ENCODE measurements at regions not wholly inside any gene's neighbourhood (a gene's known extent, or its start where the extent isn't known, plus 50 kb on each side); places are given as distances from the start of the nearest gene placed in this dataset.

- no peak for TF ChIP-seq POLR2A (IDR thresholded peaks at IDR 0.05; ENCODE audit: extremely low read depth, insufficient read length)
- TF ChIP-seq CTCF (IDR thresholded peaks at IDR 0.05; ENCODE audit: low read depth, low read length): no peak
- TF ChIP-seq MYC (IDR thresholded peaks at IDR 0.05; ENCODE audit: low read depth, low read length): no peak
Observed at GRCh38 chr18:1014509-1014908, 109.8 kb downstream of the ADCYAP1 start.
